ENCODE measurements at regions not wholly inside any gene's neighbourhood (a gene's known extent, or its start where the extent isn't known, plus 50 kb on each side); places are given as distances from the start of the nearest gene placed in this dataset.

GRCh38 chr12:105920161-105920684, 218.5 kb downstream of the NUAK1 start:
- Mint-ChIP-seq H3K36me3 (ENCODE audit: low read depth) (no peaks in the 10 kb centered on the region), H3K4me3 (no peak overlapping the region), H3K27me3 (peaks cover 6% of the 10 kb centered on the region), H3K4me1 (ENCODE audit: low read depth) (no peaks in the 10 kb centered on the region), H3K27ac (no peak overlapping the region), H3K9me3 (peaks cover 2% of the 10 kb centered on the region)
- intact Hi-C loops (cut with DNase I, micrococcal nuclease) = no loop called here
- no peaks in the 10 kb centered on the region for H3K4me1 ChIP-seq (ENCODE audit: insufficient read depth, low read length)
- DNase-seq (no peak), ATAC-seq (ENCODE audit: poor library complexity) (no peak)
- TF ChIP-seq CTCF (IDR thresholded peaks at IDR 0.05) = no peak
- POLR2A ChIA-PET = no interaction called here
- CTCF ChIA-PET = no interaction called here
- no peaks in the 10 kb centered on the region for H3K9me3 ChIP-seq (ENCODE audit: control insufficient read depth in 1 of 2, insufficient read depth in 1 of 2, low read length in 2 of 2)
- H3K27me3 ChIP-seq (ENCODE audit: control insufficient read depth in 1 of 2, insufficient read depth in 2 of 2, low read length in 2 of 2) = no peaks in the 10 kb centered on the region
- H3K36me3 ChIP-seq (ENCODE audit: insufficient read depth, low read length) = no peaks in the 10 kb centered on the region
- H3K4me3 ChIP-seq (ENCODE audit: low read length) = no peak overlapping the region
- no peak overlapping the region for H3K27ac ChIP-seq (ENCODE audit: low read depth in 1 of 2, low read length in 2 of 2)

- CTCF ChIA-PET = no interaction called here
- no peak for ATAC-seq (ENCODE audit: poor library complexity)
These were observed 217.7 kb downstream of the NUAK1 start for GRCh38 chr12:105921055-105921454.

GRCh38 chr12:105921872-105922669, 216.7 kb downstream of the NUAK1 start:
- Mint-ChIP-seq H3K27me3 (peaks cover 6% of the 10 kb centered on the region), H3K9me3 (no peaks in the 10 kb centered on the region), H3K27ac (no peak overlapping the region), H3K4me1 (ENCODE audit: low read depth) (no peaks in the 10 kb centered on the region), H3K36me3 (ENCODE audit: low read depth) (no peaks in the 10 kb centered on the region), H3K4me3 (no peak overlapping the region)
- DNase-seq = no peak
- ChIA-PET POLR2A (no interaction called here), CTCF (no interaction called here)
- H3K4me1 ChIP-seq (ENCODE audit: insufficient read depth, low read length) = no peaks in the 10 kb centered on the region
- no peak overlapping the region for H3K27ac ChIP-seq (ENCODE audit: low read depth in 1 of 2, low read length in 2 of 2)
- no peak overlapping the region for H3K4me3 ChIP-seq (ENCODE audit: low read length)
- no peak for TF ChIP-seq CTCF (IDR thresholded peaks at IDR 0.05)
- H3K36me3 ChIP-seq (ENCODE audit: insufficient read depth, low read length) = no peaks in the 10 kb centered on the region
- intact Hi-C loops (cut with DNase I, micrococcal nuclease) = no loop called here
- no peaks in the 10 kb centered on the region for H3K9me3 ChIP-seq (ENCODE audit: control insufficient read depth in 1 of 2, insufficient read depth in 1 of 2, low read length in 2 of 2)
- ATAC-seq (ENCODE audit: poor library complexity) = no peak
- no peaks in the 10 kb centered on the region for H3K27me3 ChIP-seq (ENCODE audit: control insufficient read depth in 1 of 2, insufficient read depth in 2 of 2, low read length in 2 of 2)

More at GRCh38 chr12:105921055-105921454, 217.7 kb downstream of the NUAK1 start:
- H3K9me3 ChIP-seq (ENCODE audit: control insufficient read depth in 1 of 2, insufficient read depth in 1 of 2, low read length in 2 of 2) = no peaks in the 10 kb centered on the region
- no peaks in the 10 kb centered on the region for H3K36me3 ChIP-seq (ENCODE audit: insufficient read depth, low read length)
- H3K4me1 Mint-ChIP-seq (ENCODE audit: low read depth) = no peaks in the 10 kb centered on the region
- peaks cover 6% of the 10 kb centered on the region for H3K27me3 Mint-ChIP-seq
- H3K4me3 ChIP-seq (ENCODE audit: low read length) = no peak overlapping the region
- intact Hi-C loops (cut with DNase I, micrococcal nuclease) = no loop called here
- no peaks in the 10 kb centered on the region for H3K27me3 ChIP-seq (ENCODE audit: control insufficient read depth in 1 of 2, insufficient read depth in 2 of 2, low read length in 2 of 2)
- TF ChIP-seq CTCF (IDR thresholded peaks at IDR 0.05) = no peak
- H3K4me1 ChIP-seq (ENCODE audit: insufficient read depth, low read length) = no peaks in the 10 kb centered on the region
- POLR2A ChIA-PET = no interaction called here
- no peak overlapping the region for H3K27ac ChIP-seq (ENCODE audit: low read depth in 1 of 2, low read length in 2 of 2)
- no peaks in the 10 kb centered on the region for H3K36me3 Mint-ChIP-seq (ENCODE audit: low read depth)
- no peak overlapping the region for H3K4me3 Mint-ChIP-seq
- no peak overlapping the region for H3K27ac Mint-ChIP-seq
- no peak for DNase-seq
- no peaks in the 10 kb centered on the region for H3K9me3 Mint-ChIP-seq

All from CD4-positive, alpha-beta T cell (primary cell).